Activated CD4-positive, CD25-positive, alpha-beta regulatory T cell treated with anti-CD3 and anti-CD28 coated beads, Interleukin-2, amount 50 U/mL, for 16 hours (primary cell): ENCODE measurements at regions not wholly inside any gene's neighbourhood (a gene's known extent, or its start where the extent isn't known, plus 50 kb on each side); places are given as distances from the start of the nearest gene placed in this dataset.

Experiments
- DNase-seq: peaks from one replicate; pipeline ENCODE4 v3.0.0-alpha.2; 2020; ENCODE audit warnings: low read depth, low spot score

GRCh38 chr4:141395919-141396318, 175.2 kb downstream of the ZNF330 start:
- no peak for DNase-seq

- no peak for DNase-seq
These were observed 182.0 kb downstream of the ZNF330 start for GRCh38 chr4:141402712-141403111.

- DNase-seq = no peak
These were observed 183.1 kb downstream of the ZNF330 start for GRCh38 chr4:141403782-141404181.

GRCh38 chr4:141406237-141406636, 185.5 kb downstream of the ZNF330 start:
- DNase-seq = no peak

- DNase-seq = no peak
These were observed 188.9 kb downstream of the ZNF330 start for GRCh38 chr4:141409556-141409955.

- no peak for DNase-seq
These were observed 190.1 kb downstream of the ZNF330 start for GRCh38 chr4:141410839-141411238.

- no peak for DNase-seq
These were observed 191.2 kb downstream of the ZNF330 start for GRCh38 chr4:141411936-141412335.

GRCh38 chr4:141413366-141413765, 192.7 kb downstream of the ZNF330 start:
- DNase-seq = no peak

- no peak for DNase-seq
These were observed 195.0 kb downstream of the ZNF330 start for GRCh38 chr4:141415651-141416050.

GRCh38 chr4:141416219-141416618, 195.5 kb downstream of the ZNF330 start:
- DNase-seq = no peak

- DNase-seq = no peak
These were observed 196.1 kb downstream of the ZNF330 start for GRCh38 chr4:141416677-141417363.

- no peak for DNase-seq
These were observed 196.7 kb downstream of the ZNF330 start for GRCh38 chr4:141417387-141417786.

- no peak for DNase-seq
These were observed 204.4 kb downstream of the ZNF330 start for GRCh38 chr4:141425124-141425523.

GRCh38 chr4:141427726-141428296, 207.1 kb downstream of the ZNF330 start:
- no peak for DNase-seq

GRCh38 chr4:141429933-141430332, 206.4 kb upstream of the IL15 start:
- DNase-seq = no peak

- DNase-seq = no peak
These were observed 205.7 kb upstream of the IL15 start for GRCh38 chr4:141430686-141431085.

- no peak for DNase-seq
These were observed 204.2 kb upstream of the IL15 start for GRCh38 chr4:141432000-141432712.

GRCh38 chr4:141435446-141436225, 200.7 kb upstream of the IL15 start:
- DNase-seq = no peak

- no peak for DNase-seq
These were observed 197.2 kb upstream of the IL15 start for GRCh38 chr4:141439223-141439622.

GRCh38 chr4:141447761-141448160, 188.6 kb upstream of the IL15 start:
- no peak for DNase-seq

GRCh38 chr4:141448490-141448889, 187.9 kb upstream of the IL15 start:
- no peak for DNase-seq

GRCh38 chr4:141449927-141450326, 186.5 kb upstream of the IL15 start:
- no peak for DNase-seq
